ENCODE measurements at regions not wholly inside any gene's neighbourhood (a gene's known extent, or its start where the extent isn't known, plus 50 kb on each side); places are given as distances from the start of the nearest gene placed in this dataset.

DNA sequence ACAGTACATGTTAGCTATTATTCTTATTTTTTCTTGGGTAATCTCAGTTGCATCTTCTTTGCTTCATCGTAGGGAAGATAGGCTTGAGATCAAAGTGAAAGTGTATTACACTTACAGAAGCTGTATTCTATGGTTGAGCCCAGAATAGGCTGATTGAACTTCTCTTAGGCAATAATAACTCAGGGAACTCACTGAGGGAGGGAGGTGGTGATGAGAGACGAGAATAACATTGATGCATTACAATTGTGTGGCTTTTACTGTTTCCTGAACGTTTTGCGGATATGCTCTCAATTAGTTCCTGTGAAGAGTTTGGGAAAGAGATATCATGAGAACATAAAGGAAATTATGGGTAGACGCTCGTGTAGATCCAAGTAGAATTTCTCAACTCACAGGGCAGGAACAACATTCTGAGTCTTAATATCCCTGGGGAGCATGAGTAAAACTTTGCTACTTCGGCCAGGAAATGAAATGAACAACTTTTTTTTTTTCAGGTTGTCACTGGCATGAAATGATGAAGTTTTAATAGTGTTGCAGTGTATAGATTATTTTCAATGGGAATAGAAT, 302.2 kb downstream of the TUSC7 start:
- no peak overlapping the region for H3K27ac Mint-ChIP-seq
- POLR2A ChIA-PET = no interaction called here
- CTCF ChIA-PET = no interaction called here
- H3K4me3 Mint-ChIP-seq = no peak overlapping the region
- no peaks in the 10 kb centered on the region for H3K9me3 Mint-ChIP-seq
- H3K4me1 Mint-ChIP-seq = peaks cover 7% of the 10 kb centered on the region
- H3K36me3 Mint-ChIP-seq (ENCODE audit: low read depth) = no peaks in the 10 kb centered on the region
- no peak for DNase-seq
- ATAC-seq (ENCODE audit: low read depth) = no peak
- no peaks in the 10 kb centered on the region for H3K27me3 Mint-ChIP-seq
- TF ChIP-seq CTCF (IDR thresholded peaks at IDR 0.05) = no peak
- intact Hi-C loops (cut with micrococcal nuclease) = no loop called here

DNA sequence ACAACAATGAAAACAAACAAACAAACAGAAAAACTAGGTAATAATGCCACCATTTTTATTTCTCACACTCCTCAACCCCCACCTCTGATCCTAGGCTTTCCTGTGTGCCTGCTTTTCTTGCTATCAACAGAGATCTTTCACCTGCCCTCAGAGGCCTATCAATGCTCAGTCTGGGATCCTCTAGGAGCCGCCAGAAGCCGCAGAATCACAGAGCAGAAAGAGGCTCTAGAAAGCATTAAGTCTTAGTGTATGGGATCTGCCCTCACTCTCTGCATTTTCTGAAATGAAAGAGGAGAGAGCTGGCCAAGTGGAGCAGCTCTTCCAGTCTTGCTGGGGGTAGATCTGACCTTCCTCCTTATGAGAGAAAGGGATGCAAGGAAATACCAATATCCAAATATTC, 306.8 kb downstream of the TUSC7 start:
- Mint-ChIP-seq H3K36me3 (ENCODE audit: low read depth) (no peaks in the 10 kb centered on the region), H3K4me1 (peaks cover 11% of the 10 kb centered on the region), H3K4me3 (no peak overlapping the region), H3K27ac (no peak overlapping the region), H3K27me3 (peaks cover 5% of the 10 kb centered on the region), H3K9me3 (no peaks in the 10 kb centered on the region)
- intact Hi-C loops (cut with micrococcal nuclease) = no loop called here
- TF ChIP-seq CTCF (IDR thresholded peaks at IDR 0.05) = no peak
- POLR2A ChIA-PET = no interaction called here
- CTCF ChIA-PET = no interaction called here
- DNase-seq (no peak), ATAC-seq (ENCODE audit: low read depth) (no peak)

DNA sequence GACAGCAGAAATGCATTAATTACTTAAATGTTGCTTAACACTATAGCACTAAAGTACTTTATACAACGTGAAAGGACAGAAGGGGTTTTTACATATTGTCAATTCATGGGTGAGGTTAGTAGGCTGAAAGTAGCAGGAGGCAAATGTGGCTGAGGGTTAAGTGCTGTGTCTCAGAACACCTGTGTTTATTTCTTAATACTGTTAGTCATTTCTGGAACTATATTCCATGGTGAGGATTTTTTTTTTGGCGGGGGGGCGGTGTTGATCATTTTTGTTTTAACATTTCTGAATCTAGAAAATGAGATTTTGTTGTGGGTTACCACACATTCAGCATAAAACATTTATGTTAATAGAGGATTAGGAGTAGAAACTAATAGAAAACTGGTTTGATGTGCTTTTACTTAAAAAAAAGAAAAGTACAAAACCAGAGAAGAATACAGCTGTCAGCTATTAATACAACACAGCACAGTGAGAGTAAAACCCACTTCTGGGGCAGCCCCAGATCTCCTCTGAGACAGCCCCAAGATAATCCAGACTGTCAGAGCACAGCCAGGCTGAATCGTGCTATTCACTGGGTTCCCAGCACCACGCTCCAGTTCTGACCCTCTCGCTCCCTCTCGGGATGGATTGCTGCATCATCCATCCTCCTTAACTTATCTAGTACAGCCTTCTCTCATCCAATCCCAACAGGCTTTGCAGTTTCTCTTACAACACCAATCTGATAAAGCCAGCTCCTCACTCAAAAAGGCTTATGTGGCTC, 307.7 kb downstream of the TUSC7 start:
- no peaks in the 10 kb centered on the region for H3K36me3 Mint-ChIP-seq (ENCODE audit: low read depth)
- ATAC-seq (ENCODE audit: low read depth) (no peak), DNase-seq (no peak)
- CTCF ChIA-PET = no interaction called here
- intact Hi-C loops (cut with micrococcal nuclease) = no loop called here
- H3K27me3 Mint-ChIP-seq = peaks cover 5% of the 10 kb centered on the region
- no peaks in the 10 kb centered on the region for H3K9me3 Mint-ChIP-seq
- H3K27ac Mint-ChIP-seq = no peak overlapping the region
- H3K4me3 Mint-ChIP-seq = no peak overlapping the region
- H3K4me1 Mint-ChIP-seq = peaks cover 5% of the 10 kb centered on the region
- POLR2A ChIA-PET = no interaction called here
- TF ChIP-seq CTCF (IDR thresholded peaks at IDR 0.05) = no peak

DNA sequence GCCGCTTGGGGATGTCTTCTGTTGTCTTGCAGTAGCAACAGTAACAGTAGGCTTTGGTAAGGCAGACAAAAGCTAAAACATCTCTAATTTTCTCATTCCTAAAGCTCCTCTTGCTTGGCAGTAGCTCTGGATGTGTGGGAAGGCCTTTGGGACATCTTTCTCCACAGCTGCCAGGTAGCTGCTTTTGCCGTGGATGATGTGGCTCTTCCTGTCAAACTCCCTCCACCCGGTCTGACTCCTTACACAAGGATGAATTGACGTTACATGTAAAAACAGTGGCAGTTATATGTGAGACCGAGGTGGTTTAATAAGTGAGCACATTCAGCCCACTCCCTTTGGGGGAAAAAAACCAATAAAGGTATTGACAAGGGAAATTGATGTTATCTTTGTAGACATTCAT, 309.1 kb downstream of the TUSC7 start:
- no peak for ATAC-seq (ENCODE audit: low read depth)
- Mint-ChIP-seq H3K9me3 (no peaks in the 10 kb centered on the region), H3K27me3 (peaks cover 5% of the 10 kb centered on the region), H3K4me3 (no peak overlapping the region), H3K4me1 (peaks cover 5% of the 10 kb centered on the region), H3K36me3 (ENCODE audit: low read depth) (no peaks in the 10 kb centered on the region), H3K27ac (no peak overlapping the region)
- no peak for DNase-seq
- POLR2A ChIA-PET = no interaction called here
- CTCF ChIA-PET = interaction anchor here (0.6 to 1.6 kb wide), 9 partner anchors 13 to 1798 kb away, joined by 3 to 11 read pairs (median 3); no protein-coding TSS in a partner anchor
- intact Hi-C loops (cut with micrococcal nuclease) = loop anchor here (1.0 to 2.0 kb wide), 3 partner anchors 248 to 1799 kb away; no protein-coding TSS in a partner anchor
- TF ChIP-seq CTCF (IDR thresholded peaks at IDR 0.05) = no peak

DNA sequence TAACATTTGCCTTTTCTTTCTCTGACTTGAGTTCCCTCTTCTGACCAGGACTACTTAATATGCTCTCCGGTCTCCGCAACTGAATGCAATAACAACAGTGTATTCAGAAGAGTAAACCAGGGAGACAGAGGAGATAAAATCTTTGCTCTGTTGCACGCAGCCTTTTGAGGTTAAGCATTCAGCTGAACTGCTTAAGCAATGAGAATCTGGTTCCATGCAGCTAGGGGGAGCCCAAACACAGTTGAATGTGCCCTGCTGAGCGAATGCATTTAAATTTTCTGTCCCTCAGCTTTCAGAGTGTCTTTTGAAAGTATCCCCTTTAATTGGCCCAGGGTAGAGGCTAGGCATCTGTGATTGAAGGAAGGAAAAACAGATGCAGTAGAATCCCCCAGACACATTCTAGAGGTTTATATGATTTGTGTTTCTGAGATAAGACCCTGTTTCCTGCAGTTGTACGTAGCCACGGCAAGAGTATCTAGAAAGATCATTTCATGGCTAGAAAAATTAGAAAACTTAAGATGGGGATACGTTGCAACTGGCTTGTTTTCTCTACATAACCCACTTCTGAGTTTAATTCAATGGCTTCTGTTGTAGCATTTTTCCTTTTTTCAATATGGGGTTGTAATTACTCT, 309.6 kb downstream of the TUSC7 start:
- H3K36me3 Mint-ChIP-seq (ENCODE audit: low read depth) = no peaks in the 10 kb centered on the region
- TF ChIP-seq CTCF (IDR thresholded peaks at IDR 0.05) = no peak
- no peak for DNase-seq
- H3K9me3 Mint-ChIP-seq = no peaks in the 10 kb centered on the region
- H3K4me1 Mint-ChIP-seq = peaks cover 5% of the 10 kb centered on the region
- peaks cover 5% of the 10 kb centered on the region for H3K27me3 Mint-ChIP-seq
- intact Hi-C loops (cut with micrococcal nuclease) = loop anchor here (1.0 to 2.0 kb wide), 3 partner anchors 248 to 1798 kb away; no protein-coding TSS in a partner anchor
- CTCF ChIA-PET = interaction anchor here (0.6 to 1.6 kb wide), 9 partner anchors 14 to 1798 kb away, joined by 3 to 11 read pairs (median 3); no protein-coding TSS in a partner anchor
- POLR2A ChIA-PET = no interaction called here
- ATAC-seq (ENCODE audit: low read depth) = peak; percentile 57
- H3K27ac Mint-ChIP-seq = no peak overlapping the region
- no peak overlapping the region for H3K4me3 Mint-ChIP-seq
